ENCODE measurements at regions not wholly inside any gene's neighbourhood (a gene's known extent, or its start where the extent isn't known, plus 50 kb on each side); places are given as distances from the start of the nearest gene placed in this dataset.

DNA sequence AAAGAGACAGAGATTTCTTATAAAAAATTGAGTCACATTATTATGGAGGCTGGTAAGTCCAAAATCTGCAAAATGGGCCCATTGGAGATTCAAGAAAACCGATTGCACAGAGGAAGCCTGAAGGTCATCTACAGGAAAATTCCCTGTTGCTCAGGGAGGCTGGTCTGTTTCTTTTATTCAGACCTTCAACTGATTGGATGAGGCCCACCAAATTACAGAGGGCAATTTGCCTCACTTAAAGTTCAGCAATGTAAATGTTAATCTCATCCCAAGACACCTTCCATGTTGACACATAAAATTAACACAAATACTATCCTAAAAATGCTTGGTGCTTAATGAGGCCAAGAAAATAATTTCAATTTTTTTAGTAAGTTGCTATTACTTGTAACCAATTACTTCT, 219.2 kb upstream of the RUNX1 start:
- Histone ChIP-seq H2BK15ac (ENCODE audit: low read depth, low read length) (no peak overlapping the region), H4K20me1 (ENCODE audit: control insufficient read depth, insufficient read depth, insufficient read length) (no peaks in the 10 kb centered on the region), H3K18ac (ENCODE audit: insufficient read length, low read depth, low read length) (no peak overlapping the region), H3K79me1 (ENCODE audit: insufficient read depth, low read depth, low read length, poor library complexity, severe bottlenecking) (no peaks in the 10 kb centered on the region), H3K23ac (ENCODE audit: insufficient read length, low read depth, low read length) (no peak overlapping the region), H4K5ac (ENCODE audit: insufficient read length, low read depth, low read length) (no peak overlapping the region), H3K4me1 (ENCODE audit: insufficient read depth, low read length) (no peaks in the 10 kb centered on the region), H2BK120ac (ENCODE audit: low read depth, low read length, poor library complexity, severe bottlenecking) (no peak overlapping the region), H3K9me3 (ENCODE audit: control insufficient read depth, low read depth, low read length) (no peaks in the 10 kb centered on the region), H3K9ac (ENCODE audit: extremely low read depth, insufficient read length, low read length) (no peak overlapping the region), H2BK5ac (ENCODE audit: insufficient read length, low read length) (no peak overlapping the region), H3K79me2 (ENCODE audit: insufficient read depth, low read length) (no peaks in the 10 kb centered on the region), H3T11ph (ENCODE audit: low read length) (no peak overlapping the region), H2BK12ac (ENCODE audit: insufficient read length, low read depth, low read length) (no peak overlapping the region), H2BK20ac (ENCODE audit: low read depth, low read length, poor library complexity, severe bottlenecking) (no peak overlapping the region), H3K4me2 (ENCODE audit: insufficient read depth, insufficient read length, low read length) (no peak overlapping the region), H4K8ac (replicated peaks; ENCODE audit: insufficient read length, low read depth, low read length) (no peak overlapping the region), H4K91ac (ENCODE audit: insufficient read length, low read depth, low read length) (no peak overlapping the region), H3K56ac (ENCODE audit: insufficient read length, low read depth, low read length) (no peak overlapping the region), H3K23me2 (ENCODE audit: insufficient read length, low read depth, low read length, poor library complexity, severe bottlenecking) (no peaks in the 10 kb centered on the region), H3K14ac (ENCODE audit: insufficient read depth, low read length) (no peak overlapping the region), H3K27me3 (ENCODE audit: insufficient read depth, low read length) (no peaks in the 10 kb centered on the region), H2AK5ac (ENCODE audit: insufficient read length, low read length) (no peak overlapping the region), H3K27ac (ENCODE audit: insufficient read length, low read depth, low read length) (no peak overlapping the region), H2AFZ (ENCODE audit: low read length) (no peak overlapping the region), H3K4ac (ENCODE audit: low read depth, low read length) (no peak overlapping the region)
- H3K4me1 Mint-ChIP-seq: peaks cover 1 to 2% of the 10 kb centered on the region in 2 experiments
- WGBS (ENCODE audit: extremely low coverage, insufficient read length, low lambda C conversion rate): no CpG with 5 or more reads among the region's 1 CpG
- TF ChIP-seq, protein P1, sequence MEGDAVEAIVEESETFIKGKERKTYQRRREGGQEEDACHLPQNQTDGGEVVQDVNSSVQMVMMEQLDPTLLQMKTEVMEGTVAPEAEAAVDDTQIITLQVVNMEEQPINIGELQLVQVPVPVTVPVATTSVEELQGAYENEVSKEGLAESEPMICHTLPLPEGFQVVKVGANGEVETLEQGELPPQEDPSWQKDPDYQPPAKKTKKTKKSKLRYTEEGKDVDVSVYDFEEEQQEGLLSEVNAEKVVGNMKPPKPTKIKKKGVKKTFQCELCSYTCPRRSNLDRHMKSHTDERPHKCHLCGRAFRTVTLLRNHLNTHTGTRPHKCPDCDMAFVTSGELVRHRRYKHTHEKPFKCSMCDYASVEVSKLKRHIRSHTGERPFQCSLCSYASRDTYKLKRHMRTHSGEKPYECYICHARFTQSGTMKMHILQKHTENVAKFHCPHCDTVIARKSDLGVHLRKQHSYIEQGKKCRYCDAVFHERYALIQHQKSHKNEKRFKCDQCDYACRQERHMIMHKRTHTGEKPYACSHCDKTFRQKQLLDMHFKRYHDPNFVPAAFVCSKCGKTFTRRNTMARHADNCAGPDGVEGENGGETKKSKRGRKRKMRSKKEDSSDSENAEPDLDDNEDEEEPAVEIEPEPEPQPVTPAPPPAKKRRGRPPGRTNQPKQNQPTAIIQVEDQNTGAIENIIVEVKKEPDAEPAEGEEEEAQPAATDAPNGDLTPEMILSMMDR (conservative IDR thresholded peaks at IDR 0.05): no peak
- H3K36me3 Mint-ChIP-seq (ENCODE audit: insufficient read depth in 1 of 3, low read depth in 3 of 3): peaks cover 0 to 6% (median 0%) of the 10 kb centered on the region in 3 experiments; a peak in 3 of 7 replicates
- peaks cover 6 to 8% of the 10 kb centered on the region in 2 experiments for H3K9me3 Mint-ChIP-seq
- H3K4me3 Mint-ChIP-seq: no peak overlapping the region
- no peaks in the 10 kb centered on the region; the same call in 1 of the 2 replicates for H3K27me3 Mint-ChIP-seq (ENCODE audit: low read depth)
- H3K27ac Mint-ChIP-seq: no peak overlapping the region
- DNase-seq: no peak

All from H9 (cell line).